NCI-H69 (cell line): ENCODE measurements at regions not wholly inside any gene's neighbourhood (a gene's known extent, or its start where the extent isn't known, plus 50 kb on each side); places are given as distances from the start of the nearest gene placed in this dataset.
"Not testable (repeated sequence)": the region's sequence is repeated elsewhere in the genome, so short reads cannot be mapped to it uniquely, and the experiment has no call there.

ENCODE experiments used
- DNase-seq: peaks from one replicate; lab custom pipeline; 2025; lab: John Stamatoyannopoulos, UW

DNA sequence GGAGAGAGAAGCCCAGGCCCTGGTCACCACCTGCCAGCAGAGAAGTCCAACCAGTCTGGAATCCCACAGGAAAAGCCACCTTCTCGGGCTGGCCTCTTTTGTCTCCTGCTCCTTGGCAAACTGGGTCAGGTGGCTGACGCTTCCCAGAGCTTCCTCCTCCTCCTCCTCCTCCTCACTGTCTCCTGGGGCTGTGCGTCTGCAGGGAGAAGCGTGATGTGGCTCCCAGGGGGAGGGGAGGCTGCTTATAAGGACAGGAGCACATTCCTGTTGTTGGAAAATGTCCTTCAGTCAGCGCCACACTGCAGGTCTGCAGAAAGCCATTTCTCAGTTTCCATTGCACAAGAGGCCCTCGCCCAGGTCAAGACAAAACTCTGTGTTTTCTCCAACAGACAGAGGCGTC is 1316.5 kb downstream of the BRD1 start:
- no peak for DNase-seq

DNA sequence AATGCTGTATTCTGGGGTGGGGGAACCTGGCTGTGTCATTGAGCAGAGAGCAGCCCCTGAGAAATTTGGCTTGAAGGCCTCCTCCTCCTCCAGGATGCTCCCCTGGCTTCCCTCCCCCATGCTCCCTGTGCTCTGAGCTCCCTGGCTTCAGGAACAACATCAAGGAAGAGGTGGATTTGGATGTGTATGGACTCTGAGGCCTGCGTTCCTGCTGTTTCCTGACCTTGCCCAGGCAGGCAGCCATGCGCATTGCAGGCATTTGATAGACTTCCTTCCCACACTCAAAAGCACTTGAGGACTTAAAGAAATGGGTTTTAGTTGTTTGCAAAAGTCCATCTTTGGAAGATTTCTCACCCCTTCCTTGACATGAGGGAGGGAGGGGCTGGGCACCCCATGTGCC is 1317.1 kb downstream of the BRD1 start:
- no peak for DNase-seq

DNA sequence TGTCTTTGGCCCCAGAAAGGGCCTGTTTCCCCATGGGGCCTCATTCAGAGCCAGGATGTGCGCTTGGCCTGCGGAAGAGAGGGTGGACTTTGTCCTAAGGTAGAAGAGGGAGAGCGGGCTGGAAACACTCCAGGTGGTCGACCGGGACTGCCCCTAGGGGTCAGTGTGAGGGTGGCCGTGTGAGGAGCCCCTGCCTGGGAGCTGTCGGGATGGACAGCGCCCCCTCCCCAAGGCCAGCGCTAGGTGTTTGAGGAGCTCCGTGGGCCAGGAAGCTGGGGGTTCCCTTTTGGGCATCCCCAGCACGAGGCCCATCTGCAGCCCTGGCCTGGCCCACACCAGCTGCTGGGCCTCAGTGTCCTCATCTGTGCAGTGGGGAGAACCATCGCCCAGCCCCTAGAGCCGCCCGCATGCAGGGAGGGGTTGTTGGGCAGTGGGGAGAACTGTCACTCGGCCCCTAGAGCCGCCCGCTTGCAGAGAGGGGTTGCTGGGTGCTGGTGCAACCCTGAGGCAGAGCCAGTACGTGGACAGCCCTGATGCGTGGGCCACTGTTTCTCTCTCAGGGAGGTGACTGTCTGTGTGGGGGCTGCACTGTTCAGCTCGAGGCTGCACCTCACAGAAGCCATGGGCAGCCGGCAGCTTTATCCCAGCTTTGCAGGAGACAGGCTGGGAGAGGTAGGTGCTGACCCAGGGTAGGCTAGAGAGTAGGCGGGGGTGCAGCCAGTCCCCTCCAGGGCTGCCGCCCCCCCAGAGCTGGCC is 1319.9 kb downstream of the BRD1 start:
- no peak for DNase-seq

DNA sequence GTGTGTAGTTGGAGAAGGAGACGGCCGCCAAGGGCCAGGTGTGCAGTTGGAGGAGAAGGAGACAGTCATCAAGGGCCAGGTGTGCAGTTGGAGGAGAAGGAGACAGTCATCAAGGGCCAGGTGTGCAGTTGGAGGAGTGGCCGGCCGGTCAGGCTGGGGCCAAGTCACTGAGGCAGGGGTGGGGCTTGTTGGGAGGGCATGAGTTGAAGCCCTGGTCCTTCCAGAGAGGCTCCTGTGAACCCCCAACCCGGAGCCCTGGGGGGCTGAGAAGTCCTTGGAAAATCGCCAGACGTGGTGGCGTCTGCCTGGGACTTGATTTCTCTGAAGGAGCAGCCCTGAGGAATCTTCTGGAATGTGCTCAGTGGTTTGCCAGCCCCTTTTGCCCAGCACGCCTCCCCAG is 1320.5 kb downstream of the BRD1 start:
- no peak for DNase-seq

DNA sequence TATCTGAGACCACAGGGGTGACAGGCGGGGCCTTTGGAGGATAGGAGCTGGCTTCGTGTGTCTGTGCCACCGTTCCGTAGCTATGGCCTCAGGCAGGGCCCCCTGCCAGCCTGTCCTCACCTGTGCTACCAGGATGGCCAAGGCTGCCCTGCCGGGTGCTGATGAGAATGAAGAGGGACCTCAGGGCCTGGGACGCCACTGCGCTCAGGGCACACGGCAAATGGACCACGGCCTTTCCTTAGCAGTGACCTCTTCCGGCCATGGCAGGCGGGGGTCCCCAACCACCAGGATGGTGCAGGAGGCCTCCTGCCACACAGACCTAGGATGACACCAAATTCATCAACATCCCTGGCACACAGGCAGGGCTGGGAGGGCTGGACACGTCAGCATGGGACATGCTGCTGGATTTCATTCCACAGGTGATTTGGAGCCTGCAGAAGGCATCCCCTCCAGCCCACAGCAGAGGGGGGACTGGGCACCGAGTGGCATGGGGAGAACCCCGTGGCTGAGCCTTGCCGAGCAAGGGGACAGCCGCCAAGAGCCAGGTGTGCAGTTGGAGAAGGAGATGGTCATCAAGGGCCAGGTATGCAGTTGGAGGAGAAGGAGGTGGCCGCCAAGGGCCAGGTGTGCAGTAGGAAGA is 1321.0 kb downstream of the BRD1 start:
- no peak for DNase-seq

DNA sequence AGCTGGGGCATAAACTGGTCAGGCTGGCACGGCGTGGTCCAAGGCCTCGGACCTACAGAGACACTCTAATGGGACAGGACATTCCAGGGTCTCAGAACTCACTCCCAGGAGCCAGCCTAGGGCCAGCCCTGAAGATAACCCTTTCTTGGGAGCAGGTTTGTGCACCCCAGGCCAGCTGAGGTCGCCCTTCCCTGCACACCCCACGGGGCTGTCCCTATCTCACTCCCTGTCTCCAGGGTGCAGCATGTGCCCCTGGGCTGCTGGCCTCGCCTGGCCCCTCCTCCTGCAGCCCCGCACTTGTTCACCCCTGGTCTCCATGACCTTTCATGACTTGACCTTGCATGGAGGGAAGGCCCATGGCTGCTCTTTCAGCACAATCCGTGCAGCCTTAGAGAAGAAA is 1321.8 kb downstream of the BRD1 start:
- DNase-seq, result no peak

DNA sequence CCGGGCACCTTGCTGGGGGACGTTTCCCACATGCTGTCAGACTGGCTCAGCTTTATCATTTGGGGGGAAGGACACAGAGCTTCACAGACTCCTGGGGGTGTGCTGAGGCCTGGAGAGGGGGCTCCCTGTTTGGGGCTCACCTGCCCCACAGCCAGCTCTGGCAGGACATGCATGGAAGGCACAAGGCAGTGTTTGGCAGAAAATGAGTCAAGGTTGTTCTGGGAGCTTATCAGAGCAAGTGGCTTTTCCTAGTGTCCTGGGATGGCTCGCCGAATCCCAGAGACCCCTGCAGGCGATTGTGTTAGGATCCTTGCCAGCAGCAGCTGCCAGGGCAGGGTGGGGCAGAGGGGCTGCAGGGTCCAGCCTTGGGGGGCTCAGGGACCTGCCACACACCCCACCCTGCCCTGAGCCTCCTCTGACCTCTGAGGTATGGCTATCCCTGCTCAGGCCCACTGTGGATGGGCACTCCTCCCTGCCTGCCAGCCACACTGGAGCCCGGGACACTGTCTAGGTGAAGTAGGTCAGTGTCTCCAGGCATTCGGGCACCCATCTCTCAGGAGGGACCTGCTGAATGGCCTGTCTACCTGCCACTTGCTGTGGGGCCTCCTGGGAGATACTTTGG is 1323.0 kb downstream of the BRD1 start:
- no peak for DNase-seq

DNA sequence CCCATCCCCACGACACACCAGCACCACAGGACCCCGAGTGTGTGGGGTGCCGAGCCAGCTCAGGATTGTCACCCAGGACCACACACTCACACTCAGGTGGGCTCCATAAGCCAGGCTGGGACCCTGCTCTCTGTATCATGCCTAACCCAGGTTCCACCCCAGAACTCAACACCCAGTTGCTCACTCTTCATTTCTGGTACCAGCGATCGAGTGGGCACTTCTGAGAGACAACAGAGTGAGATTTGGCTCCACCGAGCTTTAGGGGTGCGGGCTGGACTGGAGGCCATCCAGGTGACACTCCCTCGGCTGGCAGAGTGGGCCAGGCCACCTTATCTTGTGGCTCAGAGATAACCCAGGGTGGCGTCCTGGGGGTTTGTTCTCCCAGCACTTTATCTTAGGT is 1323.8 kb downstream of the BRD1 start:
- no peak for DNase-seq

DNA sequence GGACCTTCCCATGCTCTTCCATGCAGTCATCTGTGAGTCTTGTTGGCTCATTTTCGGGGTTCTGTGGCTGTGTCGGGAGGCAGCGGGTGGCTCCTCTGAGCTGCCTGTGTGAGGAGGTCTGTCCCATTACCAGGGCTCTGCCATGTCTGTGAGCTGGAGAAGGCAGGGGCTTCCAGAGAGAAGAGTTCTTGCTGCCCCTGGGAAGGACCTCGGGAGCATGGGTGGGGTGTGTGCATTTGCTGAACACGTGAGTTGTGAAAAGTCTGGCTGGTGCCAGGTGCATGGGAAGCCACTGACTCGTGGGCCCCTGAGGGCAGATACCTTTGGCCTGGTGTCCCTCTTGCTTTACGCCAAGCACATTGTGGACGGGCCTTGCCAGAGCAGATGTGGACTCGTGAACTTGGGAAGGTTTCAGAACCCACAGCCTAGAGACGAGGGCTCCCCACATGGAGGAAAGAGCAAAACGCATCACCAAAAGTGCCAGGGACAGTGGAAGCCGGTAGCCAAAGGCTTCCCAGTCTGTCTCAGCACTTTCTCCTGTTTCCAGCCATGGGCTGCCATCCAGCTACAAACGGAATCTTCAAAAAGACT is 1324.5 kb downstream of the BRD1 start:
- DNase-seq, result no peak

DNA sequence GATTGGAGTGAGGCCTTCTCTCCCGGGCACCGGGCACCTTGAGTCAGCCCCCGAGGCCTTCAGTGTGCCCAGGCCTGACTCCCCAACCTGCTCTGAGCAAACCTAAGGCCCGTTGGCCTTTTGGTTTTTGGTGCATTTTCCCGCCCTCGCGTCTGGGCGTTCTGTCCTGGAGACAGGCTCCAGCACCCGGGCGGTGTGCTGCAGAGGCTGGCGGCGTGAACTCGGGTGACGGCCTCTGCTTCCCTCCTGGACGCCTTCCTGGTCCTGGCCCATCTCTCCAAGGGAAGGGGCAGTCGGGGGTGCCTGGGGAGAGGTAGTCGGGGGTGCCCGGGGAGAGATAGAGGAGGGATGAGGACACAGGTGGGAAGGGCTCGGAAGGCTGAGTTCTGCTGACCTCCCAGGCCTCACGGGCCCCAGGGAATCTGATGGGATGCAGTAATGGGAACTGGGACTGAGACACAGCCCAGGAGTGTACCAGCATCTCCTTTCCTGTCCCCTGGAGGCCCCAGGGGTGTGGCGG is 1326.4 kb downstream of the BRD1 start:
- no peak for DNase-seq

DNA sequence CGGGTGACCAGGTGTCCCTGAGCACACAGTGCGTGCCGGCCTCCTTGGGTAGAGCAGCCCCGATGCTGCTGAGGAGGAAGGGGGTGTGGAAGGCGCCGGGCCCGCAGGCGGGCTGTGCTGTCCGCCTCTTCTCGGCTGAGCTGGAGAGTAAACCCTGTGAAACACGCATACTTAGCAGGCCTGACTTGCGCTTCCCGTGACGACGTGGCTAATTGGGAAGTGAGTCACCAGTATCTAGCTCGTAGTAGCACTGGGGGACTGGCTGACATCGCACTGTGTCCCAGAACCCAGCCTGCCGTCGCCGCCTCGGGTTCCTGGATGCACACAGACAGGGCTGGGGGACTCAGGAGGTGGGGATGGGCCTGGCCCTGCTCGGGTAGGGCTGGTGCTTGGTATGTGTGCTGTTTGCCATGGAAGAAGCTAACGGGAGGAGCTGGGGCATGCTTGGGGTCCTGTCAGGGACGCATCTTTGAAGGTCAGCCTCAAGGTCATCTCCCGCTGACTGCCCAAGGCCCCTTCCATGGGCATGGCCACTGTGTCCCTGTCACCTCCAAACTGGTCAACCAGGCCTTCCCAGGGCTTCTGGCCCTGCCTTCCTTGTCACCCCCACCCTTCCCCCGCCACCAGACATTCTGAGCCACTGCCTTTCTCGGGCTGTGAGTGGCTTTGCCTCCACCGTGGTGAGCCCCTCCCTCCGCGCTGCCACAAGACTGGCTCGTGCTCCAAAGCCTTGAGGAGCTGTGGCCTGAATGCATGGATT is 1327.0 kb downstream of the BRD1 start:
- no peak for DNase-seq

DNA sequence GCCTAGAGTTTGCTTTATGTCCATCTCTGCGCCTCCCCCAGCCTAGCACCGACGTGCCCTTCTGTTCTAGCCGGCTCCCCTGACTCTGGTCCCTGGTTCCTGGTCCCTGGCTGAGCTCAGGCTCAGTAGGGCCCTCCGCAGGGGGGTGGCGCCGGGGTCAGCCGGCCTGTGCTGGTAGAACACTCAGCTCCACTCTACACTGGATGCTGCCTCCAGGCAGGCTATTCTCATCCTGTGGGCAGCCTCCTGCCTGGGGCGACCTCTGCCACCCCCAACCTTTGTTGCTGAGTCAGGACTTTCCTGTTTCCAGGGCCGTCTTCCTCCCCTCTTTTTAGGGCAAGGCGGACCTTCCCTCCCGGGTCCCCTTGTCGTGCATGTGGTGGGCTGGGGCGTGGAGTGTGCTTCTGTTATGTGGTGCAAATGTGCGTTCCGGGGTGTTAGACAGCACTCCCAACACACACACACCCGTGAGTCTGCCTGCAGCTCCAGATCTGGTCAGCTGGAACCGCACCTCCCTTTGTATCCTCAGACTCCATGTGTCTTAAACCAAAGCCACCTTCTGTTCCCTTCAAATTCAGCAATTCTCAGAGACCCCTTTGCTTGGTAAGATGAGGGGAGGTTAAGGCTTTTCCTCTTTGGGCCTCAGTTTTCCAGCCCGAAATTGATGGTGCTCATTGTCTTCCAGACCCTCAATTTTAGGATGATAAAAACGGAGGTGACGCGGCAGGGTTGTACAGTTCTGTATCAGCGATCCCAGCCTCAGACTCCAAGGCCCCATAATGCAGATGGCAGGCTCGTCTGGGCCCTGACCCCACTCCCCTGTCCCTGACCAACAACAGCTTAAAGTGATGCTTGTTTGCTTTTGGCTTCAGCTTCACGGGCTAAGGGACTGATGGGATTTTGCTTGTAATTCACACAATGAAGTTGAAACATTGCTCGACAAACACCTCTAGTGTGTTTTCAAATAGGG is 1327.9 kb downstream of the BRD1 start:
- no peak for DNase-seq

DNA sequence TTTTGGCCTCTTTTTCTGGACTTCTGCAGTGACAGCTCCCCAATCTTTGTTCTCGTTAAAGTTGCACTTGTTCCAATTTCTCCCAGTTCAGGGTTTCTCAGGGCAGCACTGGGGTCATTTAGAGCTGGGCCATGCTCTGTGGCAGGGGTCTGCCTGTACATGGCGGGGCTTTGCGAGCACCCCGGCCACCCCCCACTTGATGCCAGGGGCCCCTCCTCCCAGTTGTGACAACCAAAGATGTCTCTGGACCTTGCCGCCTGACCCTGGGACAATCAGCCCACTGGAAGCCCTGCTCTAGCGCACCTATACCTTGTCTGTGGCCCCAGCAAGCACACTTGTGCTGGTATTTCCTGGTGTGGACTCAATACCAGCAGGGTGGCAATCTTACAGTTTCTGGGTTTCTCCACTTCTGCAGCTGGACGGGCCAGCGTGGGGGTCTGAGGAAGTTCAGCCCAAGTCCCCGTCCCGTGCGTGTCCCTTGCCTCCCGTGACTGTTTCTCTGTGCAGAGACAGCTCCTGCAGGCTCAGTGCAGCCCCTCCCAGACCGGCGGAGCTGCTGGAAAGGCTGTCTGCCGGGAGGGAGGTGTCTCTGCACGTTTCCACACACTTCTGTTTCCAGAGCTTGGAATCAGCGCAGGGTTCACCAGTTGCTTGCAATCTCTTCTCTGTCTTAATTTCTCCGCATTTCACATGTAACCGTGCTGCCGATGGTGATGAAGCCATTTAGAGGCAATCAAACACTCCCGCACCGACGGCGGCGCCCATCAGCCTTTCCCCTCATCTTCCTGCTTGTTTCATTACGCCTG is 1328.9 kb downstream of the BRD1 start:
- DNase-seq, result no peak

DNA sequence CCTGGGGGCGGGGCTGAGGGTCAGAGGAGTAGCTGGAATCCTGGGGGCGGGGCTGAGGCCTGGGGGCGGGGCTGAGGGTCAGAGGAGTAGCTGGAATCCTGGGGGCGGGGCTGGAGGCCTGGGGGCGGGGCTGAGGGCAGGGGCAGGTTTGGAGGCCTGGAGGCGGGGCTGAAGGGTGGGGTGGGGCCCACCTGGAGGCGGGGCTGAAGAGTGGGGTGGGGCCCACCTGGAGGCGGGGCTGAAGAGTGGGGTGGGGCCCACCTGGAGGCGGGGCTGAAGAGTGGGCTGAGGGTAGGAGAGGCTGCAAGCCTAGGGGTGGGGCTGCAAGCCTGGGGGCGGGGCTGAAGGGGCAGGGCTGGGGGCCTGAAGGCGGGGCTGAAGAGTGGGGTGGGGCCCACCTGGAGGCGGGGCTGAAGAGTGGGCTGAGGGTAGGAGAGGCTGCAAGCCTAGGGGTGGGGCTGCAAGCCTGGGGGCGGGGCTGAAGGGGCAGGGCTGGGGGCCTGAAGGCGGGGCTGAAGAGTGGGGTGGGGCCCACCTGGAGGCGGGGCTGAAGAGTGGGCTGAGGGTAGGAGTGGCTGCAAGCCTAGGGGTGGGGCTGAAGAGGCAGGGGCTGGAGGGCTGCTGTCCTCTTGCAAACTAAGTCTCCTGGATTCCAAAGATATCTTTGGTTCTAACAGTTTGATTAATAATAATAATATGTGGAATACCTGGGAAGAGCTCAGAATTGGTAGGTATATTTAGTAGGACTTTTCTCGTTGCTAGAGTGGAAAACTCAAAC is 1329.7 kb downstream of the BRD1 start:
- not testable (repeated sequence) for DNase-seq

DNA sequence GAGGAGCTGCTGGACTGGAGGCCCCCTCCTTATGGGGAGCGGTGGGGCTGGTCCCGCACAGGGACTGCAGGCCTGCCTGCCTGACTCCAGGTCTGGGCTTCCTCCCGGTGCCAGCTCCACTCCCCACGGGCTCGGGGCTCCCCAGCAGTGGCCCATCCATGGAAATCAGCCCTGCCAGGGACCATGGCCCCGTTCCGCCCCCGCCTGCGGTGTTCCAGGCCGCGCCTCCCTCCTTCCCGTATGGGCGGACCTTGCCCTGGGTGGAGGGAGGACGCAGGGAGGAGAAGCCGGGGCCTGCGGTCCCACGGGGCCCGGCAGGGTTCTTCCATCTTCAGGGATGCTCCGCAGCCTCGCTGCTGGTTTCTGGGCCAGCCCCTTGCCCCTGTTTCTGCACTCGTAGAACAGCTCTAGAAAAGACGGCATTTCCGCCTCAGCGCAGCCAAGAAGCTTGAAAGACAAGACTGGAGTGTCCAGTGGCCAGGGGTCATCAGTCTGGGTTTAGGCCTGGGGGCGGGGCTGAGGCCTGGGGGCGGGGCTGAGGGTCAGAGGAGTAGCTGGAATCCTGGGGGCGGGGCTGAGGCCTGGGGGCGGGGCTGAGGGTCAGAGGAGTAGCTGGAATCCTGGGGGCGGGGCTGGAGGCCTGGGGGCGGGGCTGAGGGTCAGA is 1330.6 kb downstream of the BRD1 start:
- DNase-seq, result no peak

DNA sequence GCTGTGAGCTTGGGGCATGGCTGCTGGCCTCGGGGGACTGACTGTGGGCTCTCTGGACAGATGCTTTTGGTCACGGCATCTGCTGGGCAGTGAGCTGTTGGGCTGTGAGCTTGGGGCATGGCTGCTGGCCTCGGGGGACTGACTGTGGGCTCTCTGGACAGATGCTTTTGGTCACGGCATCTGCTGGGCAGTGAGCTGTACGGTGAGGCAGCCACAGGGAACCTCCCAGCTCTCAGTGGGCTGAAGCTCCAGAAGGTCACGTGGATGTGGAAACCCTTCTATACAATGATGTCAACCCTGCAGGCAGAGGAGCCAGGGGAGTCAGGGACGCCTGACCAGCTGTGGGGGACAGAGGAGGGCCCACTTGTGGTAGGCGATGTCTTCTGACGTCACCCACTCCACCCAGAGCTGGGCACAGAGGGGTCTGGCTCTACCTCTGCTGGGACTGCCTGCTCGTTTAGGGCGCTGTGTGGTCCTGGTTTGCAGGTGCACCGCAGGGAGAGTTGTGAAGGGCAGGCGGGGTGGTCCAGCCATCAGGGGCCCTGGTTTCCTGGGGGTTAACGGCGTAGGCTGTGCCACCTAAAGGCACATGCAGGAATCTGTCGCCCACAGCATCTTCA is 1331.3 kb downstream of the BRD1 start:
- no peak for DNase-seq

DNA sequence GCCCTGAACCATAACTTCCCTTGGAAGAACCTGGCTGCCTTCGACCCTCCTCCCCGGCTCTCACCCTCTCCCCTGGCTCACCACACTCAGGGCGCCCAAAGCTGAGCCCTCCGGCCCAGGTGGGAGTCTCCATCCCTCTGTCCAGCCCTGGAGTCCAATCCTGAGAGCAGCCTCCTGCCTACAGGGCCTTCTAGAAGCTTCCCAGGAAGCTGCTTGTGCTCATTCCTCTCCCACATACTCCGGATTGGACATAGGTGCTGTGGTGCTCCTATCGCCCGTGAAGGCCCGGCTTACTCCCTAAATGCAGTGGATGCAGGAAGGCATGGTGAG is 1332.0 kb downstream of the BRD1 start:
- no peak for DNase-seq

DNA sequence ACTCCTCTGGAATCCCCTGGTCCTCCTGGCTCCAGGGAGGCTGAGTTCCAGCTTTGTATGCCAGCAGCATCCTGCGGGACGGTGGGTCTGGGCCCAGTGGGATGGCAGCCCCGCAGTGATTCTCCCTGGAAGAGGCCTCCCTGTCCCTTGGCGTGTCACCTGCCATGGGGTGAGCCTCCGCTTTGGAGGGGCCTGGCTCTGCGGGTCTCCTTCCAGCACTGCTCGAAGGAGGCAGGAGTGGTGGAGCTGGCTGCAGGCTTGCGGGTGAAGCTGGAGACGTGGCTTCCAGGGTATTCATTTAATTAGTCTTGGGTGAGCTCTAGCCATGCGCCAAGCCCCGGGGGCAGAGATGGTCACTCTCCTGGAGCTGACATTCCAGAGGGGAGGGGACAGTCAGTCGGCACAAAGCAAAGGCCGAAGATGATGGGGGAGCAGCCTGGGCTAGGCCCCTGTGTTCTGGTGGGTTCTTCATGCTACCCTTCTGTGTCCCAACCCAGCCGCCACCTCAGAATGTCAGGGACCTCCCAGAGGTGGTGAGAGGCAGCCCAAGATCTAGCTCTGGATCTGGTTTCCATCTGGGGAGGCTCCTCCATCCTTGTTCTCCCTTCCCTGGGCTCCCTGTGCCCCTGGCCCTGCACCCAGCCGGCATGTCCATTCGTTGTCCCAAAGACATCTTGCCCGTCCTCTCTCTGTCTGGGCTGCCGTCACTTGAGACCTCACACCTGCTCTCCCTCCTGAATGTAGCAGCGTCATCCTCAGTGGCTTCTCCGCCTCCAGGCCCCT is 1332.5 kb downstream of the BRD1 start:
- no peak for DNase-seq
